ENCODE measurements at regions not wholly inside any gene's neighbourhood (a gene's known extent, or its start where the extent isn't known, plus 50 kb on each side); places are given as distances from the start of the nearest gene placed in this dataset.

DNA sequence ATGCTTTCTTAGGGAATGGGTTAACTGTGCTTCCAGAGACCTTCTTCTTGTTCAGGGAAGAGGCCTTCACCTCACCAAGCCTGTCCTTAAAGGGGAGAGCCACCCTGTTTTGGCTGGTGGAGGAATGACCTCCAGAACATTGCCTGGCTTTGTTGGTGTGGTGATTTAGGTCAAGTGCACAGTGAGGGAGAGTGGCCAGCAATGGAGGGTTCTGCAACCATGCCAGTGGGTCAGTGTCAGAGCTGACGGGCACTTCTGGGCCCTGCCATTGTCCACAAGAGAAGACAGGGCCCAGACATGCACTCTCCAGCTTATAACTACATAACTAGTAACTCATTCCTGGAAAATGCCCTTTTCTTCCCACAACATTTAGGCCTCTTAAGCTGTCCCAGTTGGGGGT is 238.5 kb upstream of the AKR1E2 start:
- no peaks in the 10 kb centered on the region for H4K20me1 ChIP-seq (ENCODE audit: control insufficient read depth, insufficient read depth, low read length, poor library complexity, severe bottlenecking)
- no peaks in the 10 kb centered on the region for H3K4me1 ChIP-seq (ENCODE audit: control insufficient read depth in 2 of 2, insufficient read depth in 2 of 2, low read length in 2 of 2)
- no peak overlapping the region for H3K27ac ChIP-seq (ENCODE audit: low read length in 2 of 2)
- H3K4me1 Mint-ChIP-seq: no peaks in the 10 kb centered on the region
- CTCF ChIA-PET: no interaction called here
- H3K79me2 ChIP-seq (ENCODE audit: control insufficient read depth, insufficient read depth, low read length): no peaks in the 10 kb centered on the region
- H3K36me3 ChIP-seq (replicated peaks in 1 of 2; ENCODE audit: control extremely low read depth in 1 of 2, control insufficient read depth in 1 of 2, extremely low read depth in 1 of 2, insufficient read depth in 2 of 2, low read length in 1 of 2): no peaks in the 10 kb centered on the region
- WGBS (ENCODE audit: insufficient coverage): no CpG with 5 or more reads among the region's 1 CpG
- no peak overlapping the region for H3K4me2 ChIP-seq (replicated peaks; ENCODE audit: low read depth, low read length, poor library complexity, severe bottlenecking)
- H3K27me3 Mint-ChIP-seq: no peaks in the 10 kb centered on the region
- H2AFZ ChIP-seq (ENCODE audit: insufficient read depth, low read depth, low read length, poor library complexity, severe bottlenecking): no peak overlapping the region
- no peak for ATAC-seq (ENCODE audit: low read depth)
- no peaks in the 10 kb centered on the region for H3K27me3 ChIP-seq (replicated peaks in 1 of 4; ENCODE audit: control extremely low read depth in 1 of 4, control insufficient read depth in 3 of 4, insufficient read depth in 4 of 4, low read length in 3 of 4)
- H3K9me3 Mint-ChIP-seq (ENCODE audit: insufficient read depth): peaks cover 2% of the 10 kb centered on the region
- POLR2A ChIA-PET: no interaction called here
- H3K4me3 Mint-ChIP-seq: no peak overlapping the region
- H3K4me3 ChIP-seq (ENCODE audit: control extremely low read depth in 1 of 5, extremely low read depth in 1 of 5, insufficient read depth in 1 of 5, low read depth in 2 of 5, low read length in 4 of 5): no peak overlapping the region
- no peaks in the 10 kb centered on the region for H3K9me3 ChIP-seq (ENCODE audit: control extremely low read depth in 1 of 3, control insufficient read depth in 2 of 3, insufficient read depth in 1 of 3, low read length in 2 of 3)
- H3K27ac Mint-ChIP-seq: no peak overlapping the region
- intact Hi-C loops (cut with micrococcal nuclease): no loop called here
- no peak overlapping the region for H3K9ac ChIP-seq (ENCODE audit: low read length)
- no peak for DNase-seq
- TF ChIP-seq, protein P1, sequence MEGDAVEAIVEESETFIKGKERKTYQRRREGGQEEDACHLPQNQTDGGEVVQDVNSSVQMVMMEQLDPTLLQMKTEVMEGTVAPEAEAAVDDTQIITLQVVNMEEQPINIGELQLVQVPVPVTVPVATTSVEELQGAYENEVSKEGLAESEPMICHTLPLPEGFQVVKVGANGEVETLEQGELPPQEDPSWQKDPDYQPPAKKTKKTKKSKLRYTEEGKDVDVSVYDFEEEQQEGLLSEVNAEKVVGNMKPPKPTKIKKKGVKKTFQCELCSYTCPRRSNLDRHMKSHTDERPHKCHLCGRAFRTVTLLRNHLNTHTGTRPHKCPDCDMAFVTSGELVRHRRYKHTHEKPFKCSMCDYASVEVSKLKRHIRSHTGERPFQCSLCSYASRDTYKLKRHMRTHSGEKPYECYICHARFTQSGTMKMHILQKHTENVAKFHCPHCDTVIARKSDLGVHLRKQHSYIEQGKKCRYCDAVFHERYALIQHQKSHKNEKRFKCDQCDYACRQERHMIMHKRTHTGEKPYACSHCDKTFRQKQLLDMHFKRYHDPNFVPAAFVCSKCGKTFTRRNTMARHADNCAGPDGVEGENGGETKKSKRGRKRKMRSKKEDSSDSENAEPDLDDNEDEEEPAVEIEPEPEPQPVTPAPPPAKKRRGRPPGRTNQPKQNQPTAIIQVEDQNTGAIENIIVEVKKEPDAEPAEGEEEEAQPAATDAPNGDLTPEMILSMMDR (IDR thresholded peaks at IDR 0.05): no peak
- TF ChIP-seq EZH2 (IDR thresholded peaks at IDR 0.05; ENCODE audit: borderline replicate concordance, insufficient read depth, low read depth, low read length, poor library complexity, severe bottlenecking): no peak

DNA sequence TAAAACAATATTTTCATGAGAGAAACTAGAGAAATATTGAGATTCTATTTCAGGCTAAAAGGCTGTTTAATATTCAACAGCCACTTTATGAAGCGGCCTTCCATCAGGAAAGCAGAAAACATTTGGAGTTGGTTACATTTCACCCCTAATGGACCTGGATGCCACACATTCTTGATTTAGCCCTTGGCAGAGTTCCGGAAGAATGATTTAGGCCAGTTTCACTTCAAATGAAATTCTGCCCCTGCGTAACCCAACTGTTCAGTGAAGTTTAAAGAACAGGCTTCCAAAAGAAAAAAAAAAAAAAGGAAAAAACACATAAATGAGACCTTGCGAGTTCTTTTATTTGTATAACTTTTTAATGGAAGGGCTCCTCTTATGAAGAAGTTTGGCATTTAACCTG is 239.2 kb upstream of the AKR1E2 start:
- ATAC-seq (ENCODE audit: low read depth) (no peak), DNase-seq (no peak)
- CTCF ChIA-PET: no interaction called here
- H3K27ac ChIP-seq (ENCODE audit: low read length in 2 of 2): no peak overlapping the region
- H3K4me2 ChIP-seq (replicated peaks; ENCODE audit: low read depth, low read length, poor library complexity, severe bottlenecking): no peak overlapping the region
- TF ChIP-seq, protein P1 (IDR thresholded peaks at IDR 0.05): no peak
- no peak for TF ChIP-seq EZH2 (IDR thresholded peaks at IDR 0.05; ENCODE audit: borderline replicate concordance, insufficient read depth, low read depth, low read length, poor library complexity, severe bottlenecking)
- H3K79me2 ChIP-seq (ENCODE audit: control insufficient read depth, insufficient read depth, low read length): no peaks in the 10 kb centered on the region
- POLR2A ChIA-PET: no interaction called here
- Mint-ChIP-seq H3K27me3 (no peaks in the 10 kb centered on the region), H3K4me1 (no peaks in the 10 kb centered on the region), H3K27ac (no peak overlapping the region), H3K4me3 (no peak overlapping the region), H3K9me3 (ENCODE audit: insufficient read depth) (peaks cover 2% of the 10 kb centered on the region)
- intact Hi-C loops (cut with micrococcal nuclease): no loop called here
- 89% methylated on average over 3 of the region's 4 CpGs for WGBS (ENCODE audit: insufficient coverage)
- no peaks in the 10 kb centered on the region for H3K36me3 ChIP-seq (replicated peaks in 1 of 2; ENCODE audit: control extremely low read depth in 1 of 2, control insufficient read depth in 1 of 2, extremely low read depth in 1 of 2, insufficient read depth in 2 of 2, low read length in 1 of 2)
- H3K27me3 ChIP-seq (replicated peaks in 1 of 4; ENCODE audit: control extremely low read depth in 1 of 4, control insufficient read depth in 3 of 4, insufficient read depth in 4 of 4, low read length in 3 of 4): no peaks in the 10 kb centered on the region
- no peaks in the 10 kb centered on the region for H3K4me1 ChIP-seq (ENCODE audit: control insufficient read depth in 2 of 2, insufficient read depth in 2 of 2, low read length in 2 of 2)
- H3K4me3 ChIP-seq (ENCODE audit: control extremely low read depth in 1 of 5, extremely low read depth in 1 of 5, insufficient read depth in 1 of 5, low read depth in 2 of 5, low read length in 4 of 5): no peak overlapping the region
- H3K9me3 ChIP-seq (ENCODE audit: control extremely low read depth in 1 of 3, control insufficient read depth in 2 of 3, insufficient read depth in 1 of 3, low read length in 2 of 3): no peaks in the 10 kb centered on the region
- no peak overlapping the region for H3K9ac ChIP-seq (ENCODE audit: low read length)
- H4K20me1 ChIP-seq (ENCODE audit: control insufficient read depth, insufficient read depth, low read length, poor library complexity, severe bottlenecking): no peaks in the 10 kb centered on the region
- no peak overlapping the region for H2AFZ ChIP-seq (ENCODE audit: insufficient read depth, low read depth, low read length, poor library complexity, severe bottlenecking)

Data from B cell (primary cell).